GM12892 (cell line): ENCODE measurements at regions not wholly inside any gene's neighbourhood (a gene's known extent, or its start where the extent isn't known, plus 50 kb on each side); places are given as distances from the start of the nearest gene placed in this dataset.

Source experiments
- POLR2A ChIP-seq: IDR thresholded peaks from 2 replicates; pipeline ENCODE4 v1.6.1; 2011; ENCODE audit warnings: low read depth, low read length, control low read depth
- POLR2AphosphoS5 ChIP-seq: IDR thresholded peaks from 2 replicates; pipeline ENCODE4 v1.6.1; 2011; ENCODE audit warnings: low read depth, low read length, control low read depth
- TAF1 ChIP-seq: IDR thresholded peaks from 2 replicates; pipeline ENCODE4 v1.6.1; 2011; ENCODE audit warnings: low read depth, mild to moderate bottlenecking, control low read depth, low read length, borderline replicate concordance

DNA sequence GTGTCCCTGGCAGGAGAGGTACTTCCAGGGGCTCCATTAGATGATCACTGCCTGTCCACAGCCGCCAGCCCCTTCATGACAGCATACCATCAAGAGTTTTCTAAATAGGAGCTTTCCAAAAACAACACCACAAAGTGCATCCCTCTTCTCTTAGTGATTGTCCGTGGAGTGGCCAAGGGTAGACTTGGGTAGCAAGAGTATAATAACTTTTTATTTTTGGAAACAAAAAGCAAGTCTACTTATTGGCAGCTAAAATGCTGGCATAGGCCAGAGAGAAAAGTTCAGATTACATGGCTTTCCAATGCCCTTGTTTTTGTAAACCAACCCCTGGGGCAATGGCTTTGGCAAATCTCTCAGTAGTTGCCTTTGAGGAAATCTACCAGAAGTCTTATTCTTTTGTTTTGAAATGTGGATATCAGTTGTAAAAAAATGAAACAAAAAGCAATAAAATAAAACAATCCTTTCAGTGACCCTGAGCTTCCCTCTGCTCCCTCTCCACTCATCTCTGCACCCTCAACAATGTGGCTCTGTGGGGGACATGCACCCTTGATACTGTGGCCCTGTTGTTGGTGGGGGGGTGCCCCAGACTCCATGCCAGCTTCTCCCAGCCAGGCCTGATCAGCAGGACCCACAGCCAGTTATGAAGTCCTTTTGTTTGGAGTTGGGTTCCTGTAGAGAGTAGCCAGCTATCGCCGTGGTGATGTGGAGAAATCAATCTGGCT is 294.1 kb downstream of the DLEU7 start:
- TF ChIP-seq TAF1: no peak
- TF ChIP-seq POLR2AphosphoS5: no peak
- no peak for TF ChIP-seq POLR2A
